Panc1 (cell line): ENCODE measurements at regions not wholly inside any gene's neighbourhood (a gene's known extent, or its start where the extent isn't known, plus 50 kb on each side); places are given as distances from the start of the nearest gene placed in this dataset.

Experiments used
- ATAC-seq: fragments of 200-7000 bp; cut with Tn5 transposase; 2 replicates; pipeline ENCODE4 v1.9.1; 2020; ENCODE audit warnings: mild to moderate bottlenecking, moderate library complexity
- BruUV-seq: library from RNA; stranded (reverse); fragments of 400-500 nt; replicated peaks from 2 replicates; lab custom pipeline; 2021; lab: Mats Ljungman, UMichigan
- CTCF ChIA-PET: fragments of 300-600 bp; sonication (Branson Sonifier 250); formaldehyde crosslinking; loops from one replicate; lab custom pipeline; 2022; ENCODE audit warnings: antibody characterized with exemption; lab: Charles Lee
- POLR2A ChIA-PET: fragments of 300-600 bp; sonication (Branson Sonifier 250); formaldehyde crosslinking; loops from one replicate; lab custom pipeline; 2022; ENCODE audit warnings: antibody characterized with exemption; lab: Charles Lee
- DNase-seq: peaks from one replicate; pipeline ENCODE4 v3.0.0-alpha.2; 2010; ENCODE audit warnings: low read depth, low spot score
- H3K27ac ChIP-seq: 2 replicates; pipeline ENCODE4 v1.5.1; 2011; ENCODE audit warnings: mild to moderate bottlenecking, low read length, inconsistent platforms
- H3K27me3 ChIP-seq: fragments of 200-500 bp; sonication (Bioruptor generic); 2 replicates; pipeline ENCODE4 v1.6.0; 2014; ENCODE audit warnings: low read length, inconsistent platforms; ENCODE audit not compliant: control insufficient read depth, insufficient read depth
- H3K36me3 ChIP-seq: fragments of 200-500 bp; sonication (Bioruptor generic); 2 replicates; pipeline ENCODE4 v1.5.1; 2014; ENCODE audit warnings: inconsistent platforms, mild to moderate bottlenecking, low read length, moderate library complexity; ENCODE audit not compliant: control insufficient read depth, insufficient read depth
- H3K4me1 ChIP-seq: 2 replicates; pipeline ENCODE4 v1.5.1; 2011; ENCODE audit warnings: inconsistent platforms, mild to moderate bottlenecking, low read length, moderate library complexity; ENCODE audit not compliant: control insufficient read depth, insufficient read depth
- H3K4me3 ChIP-seq, 2 experiments: 2 replicates each; pipeline ENCODE4 v1.5.1; 2011 to 2012; ENCODE audit warnings: low read depth in 2 of 2, low read length in 2 of 2, mild to moderate bottlenecking in 2 of 2, inconsistent platforms in 1 of 2, moderate library complexity in 1 of 2
- H3K9me3 ChIP-seq: fragments of 200-500 bp; sonication (Bioruptor generic); 2 replicates; pipeline ENCODE4 v1.5.1; 2014; ENCODE audit warnings: low read depth, mild to moderate bottlenecking, inconsistent platforms, low read length, moderate library complexity; ENCODE audit not compliant: control insufficient read depth, insufficient read depth
- CTCF ChIP-seq: fragments of 450-650 bp; IDR thresholded peaks from 2 replicates; pipeline ENCODE4 v1.5.1; 2017; ENCODE audit warnings: mild to moderate bottlenecking
- POLR2AphosphoS5 ChIP-seq: IDR thresholded peaks from 2 replicates; pipeline ENCODE4 v1.6.1; 2012; ENCODE audit warnings: mild to moderate bottlenecking, low read depth, low read length, moderate library complexity
- REST ChIP-seq, 2 experiments: IDR thresholded peaks; 2 replicates each; pipeline ENCODE4 v1.6.1; 2011 to 2012; ENCODE audit warnings: low read depth in 2 of 2, control low read depth in 1 of 2, low read length in 1 of 2, mild to moderate bottlenecking in 1 of 2, moderate library complexity in 1 of 2; ENCODE audit not compliant: insufficient read depth in 1 of 2
- SIN3A ChIP-seq: IDR thresholded peaks from 2 replicates; pipeline ENCODE4 v1.6.1; 2012; ENCODE audit warnings: low read depth, mild to moderate bottlenecking, low read length, moderate library complexity, borderline replicate concordance; ENCODE audit not compliant: insufficient read depth
- TCF7L2 ChIP-seq: IDR thresholded peaks from 2 replicates; pipeline ENCODE4 v1.6.1; 2011; ENCODE audit warnings: mild to moderate bottlenecking, low read depth, low read length, inconsistent platforms
- in situ Hi-C: cut with HindIII; loops from 2 replicates; pipeline ENCODE4 v1.10.0; 2016; ENCODE audit warnings: low sequenced_read_pairs, low pct_unique_long_range_greater_than_20kb
- intact Hi-C: fragments of 100-400 bp; cut with micrococcal nuclease; formaldehyde crosslinking; loops from one replicate; pipeline ENCODE4 v1.10.0; 2022; ENCODE audit not compliant: unreplicated experiment

- no peaks in the 10 kb centered on the region for H3K27me3 ChIP-seq
- ChIA-PET POLR2A (no interaction called here), CTCF (no interaction called here)
- intact Hi-C loops: no loop called here
- in situ Hi-C loops: no loop called here
- ATAC-seq (no peak), DNase-seq (no peak)
- no peak for TF ChIP-seq REST (IDR thresholded peaks at IDR 0.05; ENCODE audit: insufficient read depth in 1 of 2, low read depth in 2 of 2, low read length in 1 of 2)
- no peak for TF ChIP-seq POLR2AphosphoS5
- no peak for TF ChIP-seq CTCF
- TF ChIP-seq SIN3A: no peak
- no peak for TF ChIP-seq TCF7L2
- no peaks in the 10 kb centered on the region for H3K9me3 ChIP-seq
- no peaks in the 10 kb centered on the region for H3K4me1 ChIP-seq
- no peak overlapping the region for H3K4me3 ChIP-seq
- BruUV-seq: no TSS peak
- no peak overlapping the region for H3K27ac ChIP-seq
- H3K36me3 ChIP-seq: no peaks in the 10 kb centered on the region
Measured at GRCh38 chr13:104817271-104817670, 1718.2 kb downstream of the EFNB2 start.

DNA sequence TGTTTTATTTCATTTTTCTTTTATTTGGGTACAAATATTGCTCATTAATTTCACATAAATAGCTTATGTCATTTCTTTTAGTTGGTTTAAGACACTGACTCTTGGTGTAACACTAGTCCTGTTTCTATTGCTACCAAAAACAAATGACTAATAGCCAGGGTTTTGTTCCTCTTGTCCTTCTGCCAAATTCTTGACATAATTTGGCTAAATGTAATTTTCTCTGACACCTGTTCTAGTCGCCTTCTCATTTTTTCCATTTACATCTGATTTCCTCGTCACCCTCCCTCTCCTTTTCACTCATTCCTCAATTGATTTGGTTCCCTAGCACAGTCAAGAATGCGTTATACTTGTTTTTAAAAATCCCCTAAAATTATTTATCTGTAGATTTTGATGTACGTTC is 1718.7 kb downstream of the EFNB2 start:
- Histone ChIP-seq H3K27ac (no peak overlapping the region), H3K9me3 (no peaks in the 10 kb centered on the region), H3K4me3 (no peak overlapping the region), H3K4me1 (no peaks in the 10 kb centered on the region), H3K36me3 (no peaks in the 10 kb centered on the region), H3K27me3 (no peaks in the 10 kb centered on the region)
- in situ Hi-C loops (no loop called here), intact Hi-C loops (no loop called here)
- BruUV-seq: no TSS peak
- DNase-seq (no peak), ATAC-seq (no peak)
- ChIA-PET CTCF (no interaction called here), POLR2A (no interaction called here)
- TF ChIP-seq SIN3A: no peak
- TF ChIP-seq REST (IDR thresholded peaks at IDR 0.05; ENCODE audit: insufficient read depth in 1 of 2, low read depth in 2 of 2, low read length in 1 of 2): no peak
- TF ChIP-seq POLR2AphosphoS5: no peak
- TF ChIP-seq CTCF: no peak
- no peak for TF ChIP-seq TCF7L2
